IMR-90 (cell line): ENCODE measurements at regions not wholly inside any gene's neighbourhood (a gene's known extent, or its start where the extent isn't known, plus 50 kb on each side); places are given as distances from the start of the nearest gene placed in this dataset.
"Not testable (repeated sequence)": the region's sequence is repeated elsewhere in the genome, so short reads cannot be mapped to it uniquely, and the experiment has no call there.

Experiments
- ATAC-seq: fragments of 200-7000 bp; cut with Tn5 transposase; 2 replicates; pipeline ENCODE4 v1.9.1; 2020; ENCODE audit warnings: low read depth, mild to moderate bottlenecking, moderate library complexity
- BruUV-seq: library from RNA; stranded (reverse); fragments of 400-500 nt; replicated peaks from 2 replicates; lab custom pipeline; 2021; lab: Mats Ljungman, UMichigan
- CTCF ChIA-PET: fragments of 300-600 bp; formaldehyde crosslinking; extraction: SDS; loops from one replicate; lab custom pipeline; 2021; ENCODE audit warnings: antibody characterized with exemption; lab: Yijun Ruan, JAX
- POLR2A ChIA-PET: fragments of 300-600 bp; sonication (Branson Sonifier 250); formaldehyde crosslinking; loops from one replicate; lab custom pipeline; 2022; ENCODE audit warnings: antibody characterized with exemption; ENCODE audit not compliant: unreplicated experiment; lab: Charles Lee
- DNase-seq: peaks from one replicate; pipeline ENCODE4 v3.0.0; 2013
- H2AFZ ChIP-seq: replicated peaks from 2 replicates; pipeline ENCODE3; 2013; ENCODE audit warnings: low read length, mild to moderate bottlenecking; ENCODE audit not compliant: poor library complexity
- H2AK5ac ChIP-seq: 2 replicates; pipeline ENCODE4 v1.6.1; 2013; ENCODE audit warnings: low read depth, low read length, inconsistent platforms
- H2AK9ac ChIP-seq: replicated peaks from 2 replicates; pipeline ENCODE3; 2013; ENCODE audit warnings: mild to moderate bottlenecking, low read depth, low read length, moderate library complexity; ENCODE audit not compliant: poor library complexity
- H2BK120ac ChIP-seq: 2 replicates; pipeline ENCODE4 v1.6.1; 2013; ENCODE audit warnings: low read depth, low read length, inconsistent platforms
- H2BK15ac ChIP-seq: 3 replicates; pipeline ENCODE4 v1.6.1; 2013; ENCODE audit warnings: low read depth, low read length, inconsistent platforms
- H2BK20ac ChIP-seq: 2 replicates; pipeline ENCODE4 v1.6.1; 2013; ENCODE audit warnings: low read depth, mild to moderate bottlenecking, inconsistent platforms, low read length, moderate library complexity
- H2BK5ac ChIP-seq: 2 replicates; pipeline ENCODE4 v1.6.1; 2013; ENCODE audit warnings: mild to moderate bottlenecking, low read depth, low read length, inconsistent platforms; ENCODE audit not compliant: poor library complexity, severe bottlenecking
- H3K14ac ChIP-seq: replicated peaks from 2 replicates; pipeline ENCODE4 v1.6.1; 2013; ENCODE audit warnings: low read depth, low read length, inconsistent platforms
- H3K18ac ChIP-seq: 2 replicates; pipeline ENCODE4 v1.6.1; 2013; ENCODE audit warnings: low read depth, low read length, control low read depth
- H3K23ac ChIP-seq: 2 replicates; pipeline ENCODE4 v1.6.1; 2013; ENCODE audit warnings: low read depth, low read length, inconsistent platforms
- H3K27ac ChIP-seq: 2 replicates; pipeline ENCODE4 v1.5.1; 2013; ENCODE audit warnings: mild to moderate bottlenecking, control low read depth, low read length; ENCODE audit not compliant: insufficient read depth
- H3K27me3 ChIP-seq: 2 replicates; pipeline ENCODE4 v1.6.1; 2013; ENCODE audit warnings: low read length; ENCODE audit not compliant: control insufficient read depth, insufficient read depth
- H3K36me3 ChIP-seq: 2 replicates; pipeline ENCODE4 v1.6.1; 2013; ENCODE audit warnings: low read length, mixed read lengths; ENCODE audit not compliant: control insufficient read depth, insufficient read depth
- H3K4ac ChIP-seq: 2 replicates; pipeline ENCODE4 v1.6.1; 2013; ENCODE audit warnings: low read depth, low read length, inconsistent platforms
- H3K4me1 ChIP-seq: 2 replicates; pipeline ENCODE4 v1.6.1; 2013; ENCODE audit warnings: low read length, mixed read lengths; ENCODE audit not compliant: control insufficient read depth, insufficient read depth
- H3K4me2 ChIP-seq: 2 replicates; pipeline ENCODE4 v1.6.1; 2013; ENCODE audit warnings: low read depth, mild to moderate bottlenecking, control low read depth, low read length, moderate library complexity
- H3K4me3 ChIP-seq: 2 replicates; pipeline ENCODE4 v1.5.1; 2013; ENCODE audit warnings: low read depth, mild to moderate bottlenecking, control low read depth, low read length, moderate library complexity; ENCODE audit not compliant: insufficient read depth
- H3K56ac ChIP-seq: 2 replicates; pipeline ENCODE4 v1.6.1; 2013; ENCODE audit warnings: low read length, inconsistent platforms; ENCODE audit not compliant: insufficient read depth; ENCODE audit errors: extremely low read depth
- H3K79me1 ChIP-seq, 2 experiments: 2 replicates each; pipeline ENCODE4 v1.6.1; 2013; ENCODE audit warnings: low read length in 2 of 2, inconsistent platforms in 1 of 2, low read depth in 1 of 2
- H3K9ac ChIP-seq: 2 replicates; pipeline ENCODE4 v1.6.1; 2013; ENCODE audit warnings: low read depth, low read length, control low read depth
- H3K9me1 ChIP-seq: 2 replicates; pipeline ENCODE4 v1.6.1; 2013; ENCODE audit warnings: low read length, inconsistent platforms; ENCODE audit not compliant: insufficient read depth
- H3K9me3 ChIP-seq: 2 replicates; pipeline ENCODE4 v1.6.1; 2013; ENCODE audit warnings: low read length; ENCODE audit not compliant: control insufficient read depth, insufficient read depth
- H4K20me1 ChIP-seq: 2 replicates; pipeline ENCODE4 v1.6.1; 2013; ENCODE audit warnings: low read length, inconsistent platforms; ENCODE audit not compliant: insufficient read depth
- H4K5ac ChIP-seq: 2 replicates; pipeline ENCODE4 v1.6.1; 2013; ENCODE audit warnings: mild to moderate bottlenecking, low read depth, low read length, control low read depth
- H4K8ac ChIP-seq, 2 experiments: 2 replicates each; pipeline ENCODE4 v1.6.1; 2013; ENCODE audit warnings: low read depth in 2 of 2, low read length in 2 of 2, control low read depth in 1 of 2, inconsistent platforms in 1 of 2
- H4K91ac ChIP-seq: 2 replicates; pipeline ENCODE4 v1.6.1; 2013; ENCODE audit warnings: low read depth, low read length, inconsistent platforms; ENCODE audit not compliant: insufficient read depth
- WGBS, 2 experiments: methylation state at CpG; one replicate each; pipeline versions ENCODE4 v1.1.5 to v1.1.7; 2013; ENCODE audit warnings: missing lambda C conversion rate in 2 of 2; ENCODE audit not compliant: insufficient read length in 1 of 2; ENCODE audit errors: extremely low coverage in 2 of 2; 5-methylcytosine and 5-hydroxymethylcytosine counted together
- dilution Hi-C: fragments of 300-500 bp; cut with HindIII; formaldehyde crosslinking; loops from one replicate; pipeline ENCODE4 v1.14.3; 2018; ENCODE audit warnings: low sequenced_read_pairs; ENCODE audit not compliant: unreplicated experiment
- in situ Hi-C: fragments of 300-500 bp; cut with MboI; formaldehyde crosslinking; loops from 3 replicates; pipeline ENCODE4 v1.14.3; 2019; ENCODE audit warnings: low sequenced_read_pairs, inconsistent platforms, mixed read lengths
- intact Hi-C: fragments of 100-400 bp; cut with micrococcal nuclease; formaldehyde crosslinking; loops from 2 replicates; pipeline ENCODE4 v1.10.0; 2022

DNA sequence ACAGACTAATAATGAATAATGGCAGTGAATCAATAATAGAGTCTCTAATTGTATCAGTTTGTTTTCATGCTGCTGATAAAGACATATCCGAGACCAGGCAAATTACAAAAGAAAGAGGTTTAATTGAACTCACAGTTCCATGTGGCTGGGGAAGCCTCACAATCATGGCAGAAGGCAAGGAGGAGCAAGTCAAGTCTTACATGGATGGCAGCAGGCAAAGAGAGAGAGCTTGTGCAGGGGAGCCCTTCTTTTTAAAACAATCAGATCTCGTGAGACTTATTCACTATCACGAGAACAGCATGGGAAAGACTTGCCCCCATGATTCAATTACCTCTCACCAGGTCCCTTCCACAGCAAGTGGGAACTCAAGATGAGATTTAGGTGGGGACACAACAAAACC lies 53.4 kb upstream of the TRAM1L1 start:
- in situ Hi-C loops (loop anchor here (10.0 to 25.0 kb wide), 4 partner anchors 426 to 1126 kb away; partner anchors contain the start of gene NDST3), intact Hi-C loops (loop anchor here (10.0 kb wide), 2 partner anchors 566 to 1996 kb away; partner anchors contain the start of gene MYOZ2)
- H3K79me1 ChIP-seq, H3K27me3 ChIP-seq, H3K9ac ChIP-seq, H3K14ac ChIP-seq, H3K56ac ChIP-seq, H2AFZ ChIP-seq, H3K4ac ChIP-seq, H4K5ac ChIP-seq, H2BK20ac ChIP-seq, H4K20me1 ChIP-seq, H2BK15ac ChIP-seq, H2AK9ac ChIP-seq, H3K4me1 ChIP-seq, H3K36me3 ChIP-seq, H2BK5ac ChIP-seq, H4K91ac ChIP-seq, H3K18ac ChIP-seq, H3K4me3 ChIP-seq, ATAC-seq, dilution Hi-C loops, H3K9me1 ChIP-seq, H2AK5ac ChIP-seq, H3K27ac ChIP-seq, H3K23ac ChIP-seq, CTCF ChIA-PET, POLR2A ChIA-PET, BruUV-seq, H2BK120ac ChIP-seq, DNase-seq, H3K4me2 ChIP-seq, H3K9me3 ChIP-seq, H4K8ac ChIP-seq: not testable (repeated sequence)
- 100% methylated on average over 1 of the region's 3 CpGs; no CpG with 5 or more reads in 1 of the 2 experiments for WGBS, 2 experiments
